ENCODE measurements at regions not wholly inside any gene's neighbourhood (a gene's known extent, or its start where the extent isn't known, plus 50 kb on each side); places are given as distances from the start of the nearest gene placed in this dataset.
"Not testable (repeated sequence)": the region's sequence is repeated elsewhere in the genome, so short reads cannot be mapped to it uniquely, and the experiment has no call there.

- no peak for DNase-seq
Observed at GRCh38 chr2:13462464-13462863, 745.7 kb downstream of the TRIB2 start.

GRCh38 chr2:13466076-13466475 lies 749.3 kb downstream of the TRIB2 start:
- no peak for DNase-seq

- DNase-seq: no peak
Observed at GRCh38 chr2:13474538-13474937, 757.8 kb downstream of the TRIB2 start.

- no peak for DNase-seq
Observed at GRCh38 chr2:13480057-13480456, 763.3 kb downstream of the TRIB2 start.

GRCh38 chr2:13481201-13481600 lies 764.5 kb downstream of the TRIB2 start:
- DNase-seq: no peak

- no peak for DNase-seq
Observed at GRCh38 chr2:13485256-13485655, 768.5 kb downstream of the TRIB2 start.

GRCh38 chr2:13488965-13489364 lies 772.2 kb downstream of the TRIB2 start:
- no peak for DNase-seq

- no peak for DNase-seq
Observed at GRCh38 chr2:13492262-13492661, 775.5 kb downstream of the TRIB2 start.

- DNase-seq: no peak
Observed at GRCh38 chr2:13495051-13495450, 778.3 kb downstream of the TRIB2 start.

GRCh38 chr2:13504808-13505207 lies 788.1 kb downstream of the TRIB2 start:
- DNase-seq: no peak

GRCh38 chr2:13508671-13509070 lies 791.9 kb downstream of the TRIB2 start:
- DNase-seq: no peak

- no peak for DNase-seq
Observed at GRCh38 chr2:13515254-13515653, 798.5 kb downstream of the TRIB2 start.

GRCh38 chr2:13522096-13522495 lies 805.4 kb downstream of the TRIB2 start:
- DNase-seq: no peak

- DNase-seq: no peak
Observed at GRCh38 chr2:13522917-13523821, 806.4 kb downstream of the TRIB2 start.

- no peak for DNase-seq
Observed at GRCh38 chr2:13524492-13524891, 807.8 kb downstream of the TRIB2 start.

- DNase-seq: not testable (repeated sequence)
Observed at GRCh38 chr2:13531735-13532410, 815.1 kb downstream of the TRIB2 start.

- not testable (repeated sequence) for DNase-seq
Observed at GRCh38 chr2:13532781-13533523, 816.2 kb downstream of the TRIB2 start.

GRCh38 chr2:13533524-13533922 lies 816.8 kb downstream of the TRIB2 start:
- no peak for DNase-seq

GRCh38 chr2:13536941-13537340 lies 820.2 kb downstream of the TRIB2 start:
- DNase-seq: no peak

GRCh38 chr2:13537771-13538349 lies 821.1 kb downstream of the TRIB2 start:
- DNase-seq: no peak

GRCh38 chr2:13539296-13539695 lies 822.6 kb downstream of the TRIB2 start:
- DNase-seq: no peak

GRCh38 chr2:13542061-13542460 lies 825.3 kb downstream of the TRIB2 start:
- no peak for DNase-seq

GRCh38 chr2:13542642-13543041 lies 825.9 kb downstream of the TRIB2 start:
- DNase-seq: no peak
